H1 (cell line): ENCODE measurements at regions not wholly inside any gene's neighbourhood (a gene's known extent, or its start where the extent isn't known, plus 50 kb on each side); places are given as distances from the start of the nearest gene placed in this dataset.

Source experiments
- CBX5 ChIP-seq: fragments of 300-800, 300-1000 bp; sonication (generic); IDR thresholded peaks from 2 replicates; pipeline ENCODE4 v1.7.1; 2016; ENCODE audit warnings: antibody characterized with exemption, low read length, low read depth
- KDM4A ChIP-seq: IDR thresholded peaks from one replicate; pipeline ENCODE4 v1.7.1; 2012; ENCODE audit warnings: low read depth, mild to moderate bottlenecking, moderate library complexity, low read length, inconsistent platforms; ENCODE audit not compliant: severe bottlenecking
- PHF8 ChIP-seq: fragments of 200-600 bp; sonication (generic); conservative IDR thresholded peaks from 2 replicates; pipeline ENCODE4 v1.7.1; 2012; ENCODE audit warnings: low read depth, mild to moderate bottlenecking, inconsistent platforms, low read length, moderate library complexity
- POU5F1 ChIP-seq: IDR thresholded peaks from 2 replicates; pipeline ENCODE4 v1.6.1; 2011; ENCODE audit warnings: low read depth, mild to moderate bottlenecking, low read length, moderate library complexity
- RFX5 ChIP-seq: IDR thresholded peaks from 2 replicates; pipeline ENCODE4 v1.6.1; 2011; ENCODE audit warnings: low read depth, low read length, improper control_type of control experiment, borderline replicate concordance
- TAF1 ChIP-seq: IDR thresholded peaks from 2 replicates; pipeline ENCODE4 v1.6.1; 2011; ENCODE audit warnings: mild to moderate bottlenecking, low read depth, low read length
- YY1 ChIP-seq: IDR thresholded peaks from 2 replicates; pipeline ENCODE4 v1.6.1; 2011; ENCODE audit warnings: low read depth, mild to moderate bottlenecking, low read length

- TF ChIP-seq POU5F1 (no peak), TAF1 (no peak), RFX5 (no peak), PHF8 (no peak), CBX5 (no peak), KDM4A (no peak), YY1 (no peak)
Measured at GRCh38 chr7:50862302-50862701, 79.6 kb upstream of the GRB10 start (continued).
